GM18861 (cell line): ENCODE measurements at regions not wholly inside any gene's neighbourhood (a gene's known extent, or its start where the extent isn't known, plus 50 kb on each side); places are given as distances from the start of the nearest gene placed in this dataset.

Experiments
- ATAC-seq: cut with Tn5 transposase; IDR thresholded peaks from one replicate; pipeline ENCODE4 v1.9.1; 2021; ENCODE audit not compliant: unreplicated experiment

DNA sequence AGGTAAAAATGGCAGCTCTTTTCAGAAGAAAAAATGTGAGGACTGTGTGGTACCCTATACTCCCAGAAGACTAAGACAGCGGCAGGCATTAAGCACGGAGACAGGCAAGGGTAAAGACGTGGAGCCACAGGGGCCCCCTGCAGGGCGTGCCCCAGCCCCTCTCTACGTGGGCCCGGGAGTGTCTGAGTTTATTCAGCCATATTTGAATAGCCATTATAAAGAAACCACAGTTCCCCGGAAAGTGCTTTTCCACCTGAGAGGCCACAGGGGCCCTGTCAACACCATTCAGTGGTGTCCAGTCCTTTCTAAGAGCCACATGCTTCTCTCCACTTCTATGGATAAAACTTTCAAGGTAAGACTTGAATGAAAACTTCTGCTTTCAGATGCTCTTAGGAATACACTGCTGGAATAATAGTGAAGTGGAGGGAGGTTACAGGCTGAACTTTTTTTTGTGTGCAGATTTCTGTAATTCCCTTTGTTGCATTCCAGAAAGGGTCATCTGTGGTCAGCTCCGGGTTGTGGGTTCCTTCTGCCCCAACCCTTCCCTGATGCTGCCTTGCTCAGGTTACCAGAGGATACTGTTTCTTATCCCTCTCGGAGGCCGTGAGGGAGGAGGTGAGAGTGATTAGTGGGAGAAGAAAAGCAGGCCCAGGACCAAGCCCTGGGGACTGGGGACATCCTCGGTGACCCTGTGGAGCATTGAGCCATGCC is 58.4 kb downstream of the SLC25A47 start:
- no peak for ATAC-seq

DNA sequence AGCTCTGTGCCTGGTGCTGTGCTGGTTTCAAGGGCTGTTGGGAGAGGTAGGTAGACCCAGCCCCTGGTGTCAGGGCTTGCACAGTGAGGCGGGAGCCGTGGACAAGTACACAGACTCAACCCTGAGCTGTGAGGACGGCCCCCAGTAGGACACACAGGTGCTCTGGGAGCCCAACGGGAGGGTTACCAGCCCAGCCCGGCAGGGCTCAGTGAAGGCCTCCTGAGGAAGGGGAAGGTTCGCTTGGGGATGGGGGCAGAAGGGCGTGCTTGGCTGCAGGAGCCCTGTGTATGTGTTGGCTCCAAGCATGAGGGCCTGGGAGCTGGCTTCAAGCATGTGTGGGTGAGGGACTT is 58.9 kb downstream of the SLC25A47 start:
- ATAC-seq, result no peak

DNA sequence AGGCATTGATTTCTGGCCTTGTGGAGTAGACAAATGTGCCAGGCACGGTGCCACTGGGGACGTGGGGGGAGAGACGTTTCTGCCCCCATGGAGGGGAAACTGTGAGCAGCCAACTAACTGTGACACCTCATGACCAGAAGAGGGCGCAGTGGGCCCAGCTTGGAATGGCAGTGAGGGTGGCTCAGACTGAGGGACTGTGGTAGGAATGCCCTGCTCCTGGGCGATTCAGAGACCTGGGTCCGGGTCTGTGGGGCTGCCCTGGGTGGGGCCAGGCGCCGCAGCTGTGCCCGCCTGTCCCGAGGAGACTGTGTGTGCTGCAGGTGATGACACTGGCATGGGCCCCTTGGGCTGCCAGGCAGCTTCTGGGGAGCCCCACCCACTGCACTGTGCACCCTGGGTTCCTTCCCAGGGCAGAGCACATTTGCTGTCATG is 60.6 kb downstream of the SLC25A47 start:
- ATAC-seq, result peak; percentile 48

DNA sequence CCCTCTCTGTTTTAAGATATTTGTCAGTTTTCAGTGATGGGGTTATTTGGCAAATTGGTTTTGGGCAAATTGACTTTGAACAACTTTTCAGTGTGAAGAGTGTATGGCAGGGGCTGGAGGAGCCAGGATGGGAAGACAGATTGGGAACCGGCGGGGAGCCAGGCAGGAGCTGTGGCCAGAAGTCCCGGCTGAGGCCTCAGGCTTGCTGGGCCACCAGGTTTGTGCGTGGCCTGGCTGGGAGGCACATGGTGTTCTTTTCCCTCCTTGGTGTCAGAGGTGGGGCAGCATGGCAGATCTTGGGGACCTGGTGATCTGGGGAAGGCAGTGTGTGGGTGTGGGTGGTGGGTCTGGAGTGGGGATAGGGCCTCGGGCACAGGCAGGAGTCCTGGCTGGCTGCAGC is 61.1 kb downstream of the SLC25A47 start:
- no peak for ATAC-seq

GRCh38 chr14:100384819-100385813 is 62.0 kb downstream of the SLC25A47 start:
- no peak for ATAC-seq

DNA sequence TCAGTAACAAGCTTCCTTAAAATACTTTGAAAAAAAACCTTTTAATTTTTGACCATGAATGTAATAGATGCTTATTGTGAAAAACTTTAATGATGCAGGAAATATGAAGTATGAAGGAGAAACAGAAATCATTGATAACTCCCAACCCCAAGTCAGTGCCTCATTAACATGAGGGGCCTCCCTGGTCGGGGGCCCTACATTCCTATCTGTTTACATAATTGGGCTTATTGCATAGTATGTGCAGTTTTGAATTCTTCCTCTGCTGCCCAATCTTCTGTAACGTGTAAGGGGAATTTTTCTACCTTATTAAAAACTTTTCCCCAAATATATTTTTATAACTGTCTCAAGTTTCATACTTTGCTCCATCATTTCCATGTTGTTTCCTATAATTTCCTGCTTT is 63.0 kb downstream of the SLC25A47 start:
- no peak for ATAC-seq

DNA sequence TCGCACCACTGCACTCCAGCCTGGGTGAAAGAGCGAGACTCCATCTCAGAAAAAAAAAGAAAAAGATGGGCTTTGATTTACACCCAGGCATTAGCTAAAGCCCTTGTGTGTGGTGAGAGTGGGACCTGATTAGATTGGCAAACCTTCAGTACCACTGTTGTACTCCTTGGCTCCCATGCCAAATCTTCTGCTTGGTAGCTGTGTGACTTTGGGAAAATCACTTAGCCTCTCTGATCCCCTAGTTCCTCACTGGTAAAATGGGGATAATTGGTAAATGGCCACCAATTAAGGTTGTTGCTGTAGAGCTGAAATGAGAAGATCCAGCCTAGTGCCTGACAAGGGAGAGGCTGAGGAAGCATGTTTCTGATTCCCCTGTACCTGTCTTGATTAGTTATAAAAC is 63.7 kb downstream of the SLC25A47 start:
- ATAC-seq, result no peak

DNA sequence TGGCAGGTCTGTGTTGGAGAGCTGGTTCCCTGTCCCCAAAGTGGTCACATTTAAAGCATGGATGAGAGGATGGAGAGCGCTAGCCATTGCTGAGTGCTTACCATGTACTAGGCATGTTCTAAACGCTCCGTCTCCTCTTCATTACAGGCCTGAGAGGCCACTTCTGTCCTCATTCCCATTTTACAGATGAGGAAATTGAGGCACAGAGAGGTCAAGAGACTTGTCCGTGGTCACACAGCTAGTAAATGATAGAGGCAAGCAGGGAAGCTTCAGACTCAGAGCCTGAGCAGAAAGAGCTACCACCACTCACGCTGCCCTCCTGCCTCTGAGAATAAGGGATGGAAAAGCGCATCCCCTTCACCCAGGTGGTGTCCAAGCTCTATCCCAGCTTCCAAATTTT is 64.3 kb downstream of the SLC25A47 start:
- ATAC-seq, result no peak

GRCh38 chr14:100388103-100389054 is 65.2 kb downstream of the SLC25A47 start:
- no peak for ATAC-seq

DNA sequence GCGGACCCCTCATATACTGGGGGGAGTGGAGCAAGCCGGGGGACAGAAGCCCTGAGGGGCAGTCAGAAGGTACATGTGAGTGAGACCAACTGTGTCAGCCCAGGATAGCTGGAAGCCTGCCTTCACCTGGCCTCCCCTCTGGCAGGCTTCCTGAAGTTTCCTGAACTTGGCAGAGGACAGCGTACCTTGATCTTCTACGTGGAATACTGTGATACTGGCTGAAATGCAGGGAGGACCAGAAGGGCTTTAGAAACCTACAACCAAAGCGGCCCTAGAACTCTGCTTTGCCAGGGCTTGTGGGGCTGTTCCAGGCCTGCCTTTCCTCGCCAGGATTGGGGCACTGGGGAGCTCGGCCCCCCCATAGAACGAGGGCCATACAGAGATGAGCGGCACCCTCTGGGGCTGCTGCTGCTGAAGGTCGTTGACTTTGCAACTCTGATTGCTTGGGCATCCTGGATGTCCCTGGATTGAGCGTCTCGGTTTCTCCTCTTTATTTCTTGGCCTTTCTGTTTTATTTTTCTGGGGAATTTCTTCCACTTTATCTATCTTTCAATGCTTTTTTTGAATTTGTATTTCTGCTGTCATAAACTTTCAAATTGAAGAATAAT is 66.5 kb downstream of the SLC25A47 start:
- no peak for ATAC-seq

DNA sequence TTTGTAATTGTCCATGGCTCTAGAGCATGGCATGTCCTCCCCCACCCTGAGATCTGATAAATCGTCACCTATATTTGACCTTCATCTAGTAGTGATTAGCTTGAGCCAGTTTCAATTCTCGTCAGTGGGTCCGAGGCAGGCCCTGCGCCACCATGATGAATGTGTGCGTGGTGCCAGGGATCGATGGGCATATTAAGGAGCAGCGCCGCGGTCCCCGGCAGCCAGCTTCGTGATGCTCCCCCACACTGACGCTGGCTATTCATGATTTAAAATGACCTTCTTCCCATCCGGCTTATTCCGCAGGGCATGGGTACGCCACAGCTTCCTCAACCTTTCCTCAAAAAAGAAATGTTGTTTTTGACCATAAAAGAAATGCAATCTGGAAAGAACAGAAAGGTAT is 68.0 kb downstream of the SLC25A47 start:
- no peak for ATAC-seq

DNA sequence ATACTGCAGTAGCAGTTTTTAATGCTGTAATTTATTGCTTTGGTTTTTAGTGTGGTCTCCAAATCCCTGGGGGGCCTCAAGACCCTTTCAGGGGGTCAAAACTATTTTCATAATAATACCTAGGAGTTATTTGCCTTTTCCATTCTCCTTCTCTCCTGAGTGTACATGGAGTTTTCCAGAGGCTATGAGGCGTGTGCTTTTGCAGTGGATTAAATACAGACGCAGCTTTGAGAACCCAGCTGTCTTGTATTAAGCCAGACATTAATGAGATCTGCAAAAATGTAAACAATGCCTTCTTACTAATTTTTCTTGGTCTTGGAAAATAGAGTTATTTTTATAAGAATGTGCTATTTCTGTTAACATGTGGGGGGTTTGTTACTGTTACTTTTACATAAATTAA is 68.6 kb downstream of the SLC25A47 start:
- no peak for ATAC-seq

GRCh38 chr14:100392356-100392755 is 69.2 kb downstream of the SLC25A47 start:
- ATAC-seq, result no peak

- ATAC-seq, result no peak
Measured at GRCh38 chr14:100393362-100393761, 70.2 kb downstream of the SLC25A47 start.

DNA sequence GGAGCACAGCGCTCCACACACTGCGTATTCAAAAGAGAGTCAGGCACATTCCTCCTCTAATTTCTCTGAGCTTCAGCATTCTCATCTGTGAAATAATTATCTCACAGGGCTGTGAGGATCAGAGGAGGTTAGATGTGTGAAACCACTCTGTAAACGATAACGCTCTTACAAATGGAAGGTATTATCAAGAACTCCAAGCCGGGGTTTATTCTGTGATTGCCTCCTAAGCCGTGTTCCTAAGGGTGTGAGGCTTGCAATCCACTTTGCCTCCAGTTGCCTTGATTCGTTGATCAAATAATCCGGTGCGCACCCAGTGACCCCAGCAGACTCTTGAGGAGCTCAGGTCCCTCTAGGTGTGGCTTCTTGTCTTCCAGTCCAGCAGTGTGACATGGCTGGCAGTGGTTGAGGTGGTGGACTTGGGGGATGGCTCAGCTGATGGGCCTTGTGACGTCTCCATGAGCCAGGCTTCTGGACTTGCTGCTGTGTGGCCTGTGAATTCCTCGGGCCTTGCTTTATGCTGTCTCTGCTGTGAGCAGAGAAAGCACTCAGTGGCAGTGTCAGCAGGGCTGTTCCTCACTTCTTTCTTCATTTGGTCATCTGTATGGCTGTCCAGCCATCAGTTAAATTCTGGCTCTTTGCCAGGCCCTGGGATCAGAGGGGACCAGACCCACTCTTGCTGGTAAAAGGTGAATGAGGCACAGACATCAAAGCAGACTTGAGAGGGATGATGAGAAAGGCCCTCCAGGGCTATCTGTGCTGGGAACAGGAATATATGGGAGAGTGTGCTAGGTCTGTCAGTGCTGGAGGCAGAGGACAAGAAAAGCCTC is 71.0 kb downstream of the SLC25A47 start:
- ATAC-seq, result no peak

DNA sequence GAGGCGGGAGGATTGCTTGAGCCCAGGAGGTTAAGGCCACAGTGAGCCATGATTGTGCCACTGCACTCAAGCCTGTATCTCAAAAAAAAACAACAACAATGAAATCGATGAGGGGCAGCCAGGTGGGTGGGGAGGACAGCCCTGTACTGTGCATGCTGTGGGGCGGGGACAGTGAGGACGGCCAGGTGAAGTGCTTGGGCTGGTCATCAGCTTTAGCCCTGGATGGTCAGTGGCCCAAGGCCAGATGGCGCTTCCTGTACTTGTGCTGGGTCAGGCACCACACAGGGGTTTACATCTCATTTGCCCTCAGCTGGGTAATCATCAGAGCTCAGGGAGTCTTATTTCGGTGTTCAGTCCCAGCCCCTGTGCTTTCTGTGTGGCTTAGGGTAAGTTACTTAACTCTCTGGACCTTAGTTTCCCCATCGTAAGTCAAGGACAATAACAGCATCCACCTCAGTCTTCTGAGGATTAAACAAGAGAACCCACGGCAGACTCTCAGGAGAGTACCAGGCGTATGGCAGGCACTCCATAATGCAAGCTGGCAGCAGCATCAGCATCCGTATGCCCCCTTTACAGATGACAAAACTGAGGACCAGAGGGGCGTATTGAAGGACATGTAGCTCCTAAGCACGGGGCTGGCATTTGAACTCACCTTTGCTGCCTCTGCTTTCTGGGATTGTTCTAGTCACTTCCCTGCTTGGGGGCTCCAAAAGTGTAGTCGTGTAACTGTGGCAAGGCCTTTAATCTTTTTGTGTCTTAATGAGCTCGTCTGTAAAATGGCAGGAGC is 71.9 kb downstream of the SLC25A47 start:
- ATAC-seq, result no peak

GRCh38 chr14:100396266-100396795 is 73.2 kb downstream of the SLC25A47 start:
- ATAC-seq, result no peak

GRCh38 chr14:100397005-100397404 is 73.9 kb downstream of the SLC25A47 start:
- ATAC-seq, result no peak

GRCh38 chr14:100398044-100398443 is 74.9 kb downstream of the SLC25A47 start:
- no peak for ATAC-seq
